Thyroid gland (tissue), 4 donors: ENCODE measurements at regions not wholly inside any gene's neighbourhood (a gene's known extent, or its start where the extent isn't known, plus 50 kb on each side); places are given as distances from the start of the nearest gene placed in this dataset.

Experiments
- CTCF ChIP-seq, 6 experiments: fragments of 200-600 bp in 3 of 6; fragments of 450-650 bp in 3 of 6; sonication (generic) in 3 of 6; IDR thresholded peaks; one replicate each; pipeline ENCODE4 v1.5.1; 2016 to 2019; ENCODE audit warnings: antibody characterized with exemption in 6 of 6, mild to moderate bottlenecking in 2 of 6, inconsistent platforms in 1 of 6, moderate library complexity in 1 of 6
- POLR2A ChIP-seq, 2 donors: fragments of 450-650 bp; IDR thresholded peaks; one replicate each; pipeline ENCODE4 v1.6.1; 2017; ENCODE audit warnings: antibody characterized with exemption in 2 of 2, mild to moderate bottlenecking in 2 of 2, moderate library complexity in 1 of 2

GRCh38 chr5:152470167-152470566 lies 65.1 kb upstream of the NMUR2 start:
- no peak for TF ChIP-seq CTCF (IDR thresholded peaks at IDR 0.05)
- no peak for TF ChIP-seq POLR2A (IDR thresholded peaks at IDR 0.05)
